ENCODE measurements at regions not wholly inside any gene's neighbourhood (a gene's known extent, or its start where the extent isn't known, plus 50 kb on each side); places are given as distances from the start of the nearest gene placed in this dataset.
A peak's percentile ranks its signal among the peaks of the same experiment; 100 is the strongest.

- Histone ChIP-seq H3K27me3 (ENCODE audit: control insufficient read depth, insufficient read depth, low read length) (no peaks in the 10 kb centered on the region), H3K9me3 (ENCODE audit: control insufficient read depth, insufficient read depth, low read depth, low read length) (no peaks in the 10 kb centered on the region), H3K36me3 (ENCODE audit: control insufficient read depth, insufficient read depth, low read length) (no peaks in the 10 kb centered on the region), H3K9ac (ENCODE audit: insufficient read depth, low read length) (no peak overlapping the region), H3K27ac (ENCODE audit: insufficient read depth, low read length) (no peak overlapping the region), H2AFZ (ENCODE audit: low read length) (no peak overlapping the region), H3K4me2 (ENCODE audit: extremely low read depth, insufficient read depth, low read length) (no peak overlapping the region), H3K4me1 (ENCODE audit: control insufficient read depth, extremely low read depth, insufficient read depth, low read length) (no peaks in the 10 kb centered on the region), H3K4me3 (replicated peaks in 1 of 4; ENCODE audit: control extremely low read depth in 1 of 4, insufficient read depth in 1 of 4, low read depth in 3 of 4, low read length in 4 of 4) (no peak overlapping the region), H3K79me2 (ENCODE audit: control insufficient read depth, insufficient read depth, low read length) (no peaks in the 10 kb centered on the region), H4K20me1 (ENCODE audit: control insufficient read depth, extremely low read depth, insufficient read depth, low read length) (no peaks in the 10 kb centered on the region)
- DNase-seq (ENCODE audit: low read depth in 2 of 2): no peak
- TF ChIP-seq CTCF (conservative IDR thresholded peaks at IDR 0.05 in 1 of 2, IDR thresholded peaks at IDR 0.05 in 1 of 2; ENCODE audit: low read depth in 1 of 2, low read length in 2 of 2) (no peak), EZH2 (IDR thresholded peaks at IDR 0.05; ENCODE audit: low read length, missing control alignments) (no peak)
Measured at GRCh38 chr14:35987731-35988130, 161.6 kb downstream of the BRMS1L start.

GRCh38 chr14:35986219-35986573 is 160.1 kb downstream of the BRMS1L start:
- Histone ChIP-seq H3K4me1 (ENCODE audit: control insufficient read depth, extremely low read depth, insufficient read depth, low read length) (no peaks in the 10 kb centered on the region), H3K4me3 (replicated peaks in 1 of 4; ENCODE audit: control extremely low read depth in 1 of 4, insufficient read depth in 1 of 4, low read depth in 3 of 4, low read length in 4 of 4) (no peak overlapping the region), H3K9ac (ENCODE audit: insufficient read depth, low read length) (no peak overlapping the region), H3K36me3 (ENCODE audit: control insufficient read depth, insufficient read depth, low read length) (no peaks in the 10 kb centered on the region), H3K27ac (ENCODE audit: insufficient read depth, low read length) (no peak overlapping the region), H3K4me2 (ENCODE audit: extremely low read depth, insufficient read depth, low read length) (no peak overlapping the region), H3K27me3 (ENCODE audit: control insufficient read depth, insufficient read depth, low read length) (no peaks in the 10 kb centered on the region), H3K9me3 (ENCODE audit: control insufficient read depth, insufficient read depth, low read depth, low read length) (no peaks in the 10 kb centered on the region), H3K79me2 (ENCODE audit: control insufficient read depth, insufficient read depth, low read length) (no peaks in the 10 kb centered on the region), H2AFZ (ENCODE audit: low read length) (no peak overlapping the region), H4K20me1 (ENCODE audit: control insufficient read depth, extremely low read depth, insufficient read depth, low read length) (no peaks in the 10 kb centered on the region)
- no peak for TF ChIP-seq EZH2 (IDR thresholded peaks at IDR 0.05; ENCODE audit: low read length, missing control alignments)
- TF ChIP-seq CTCF (conservative IDR thresholded peaks at IDR 0.05 in 1 of 2, IDR thresholded peaks at IDR 0.05 in 1 of 2; ENCODE audit: low read depth in 1 of 2, low read length in 2 of 2): no peak
- DNase-seq (ENCODE audit: low read depth in 2 of 2): no peak

GRCh38 chr14:35985474-35986218 is 159.5 kb downstream of the BRMS1L start:
- Histone ChIP-seq H3K27me3 (ENCODE audit: control insufficient read depth, insufficient read depth, low read length) (no peaks in the 10 kb centered on the region), H3K9ac (ENCODE audit: insufficient read depth, low read length) (no peak overlapping the region), H3K4me1 (ENCODE audit: control insufficient read depth, extremely low read depth, insufficient read depth, low read length) (no peaks in the 10 kb centered on the region), H2AFZ (ENCODE audit: low read length) (no peak overlapping the region), H3K36me3 (ENCODE audit: control insufficient read depth, insufficient read depth, low read length) (no peaks in the 10 kb centered on the region), H3K79me2 (ENCODE audit: control insufficient read depth, insufficient read depth, low read length) (no peaks in the 10 kb centered on the region), H4K20me1 (ENCODE audit: control insufficient read depth, extremely low read depth, insufficient read depth, low read length) (no peaks in the 10 kb centered on the region), H3K27ac (ENCODE audit: insufficient read depth, low read length) (no peak overlapping the region), H3K4me2 (ENCODE audit: extremely low read depth, insufficient read depth, low read length) (no peak overlapping the region), H3K9me3 (ENCODE audit: control insufficient read depth, insufficient read depth, low read depth, low read length) (no peaks in the 10 kb centered on the region), H3K4me3 (replicated peaks in 1 of 4; ENCODE audit: control extremely low read depth in 1 of 4, insufficient read depth in 1 of 4, low read depth in 3 of 4, low read length in 4 of 4) (no peak overlapping the region)
- peak in 1 of 2 donors; percentile 6 for DNase-seq (ENCODE audit: low read depth in 2 of 2)
- TF ChIP-seq CTCF (conservative IDR thresholded peaks at IDR 0.05 in 1 of 2, IDR thresholded peaks at IDR 0.05 in 1 of 2; ENCODE audit: low read depth in 1 of 2, low read length in 2 of 2): no peak
- no peak for TF ChIP-seq EZH2 (IDR thresholded peaks at IDR 0.05; ENCODE audit: low read length, missing control alignments)

Measured in fibroblast of lung (primary cell).